Activated naive CD4-positive, alpha-beta T cell treated with anti-CD3 and anti-CD28 coated beads for 36 hours (primary cell): ENCODE measurements at regions not wholly inside any gene's neighbourhood (a gene's known extent, or its start where the extent isn't known, plus 50 kb on each side); places are given as distances from the start of the nearest gene placed in this dataset.

Source experiments
- CTCF ChIA-PET: fragments of 350-600 bp; sonication (Branson Sonifier 250); formaldehyde crosslinking; loops from one replicate; lab custom pipeline; 2021; ENCODE audit warnings: antibody characterized with exemption; lab: Charles Lee
- DNase-seq: peaks from one replicate; pipeline ENCODE4 v3.0.0-alpha.2; 2020
- H3K27ac Mint-ChIP-seq: one replicate; pipeline ENCODE4 v1.8.0; 2021; ENCODE audit warnings: mild to moderate bottlenecking, mixed read lengths
- H3K27me3 Mint-ChIP-seq: one replicate; pipeline ENCODE4 v1.8.0; 2021; ENCODE audit warnings: low read depth, mixed read lengths
- H3K36me3 Mint-ChIP-seq: one replicate; pipeline ENCODE4 v1.8.0; 2021; ENCODE audit warnings: low read depth, mixed read lengths
- H3K4me1 Mint-ChIP-seq: one replicate; pipeline ENCODE4 v1.8.0; 2021; ENCODE audit warnings: low read depth, mixed read lengths
- H3K4me3 Mint-ChIP-seq: one replicate; pipeline ENCODE4 v1.8.0; 2021; ENCODE audit warnings: mild to moderate bottlenecking, moderate library complexity, mixed read lengths
- H3K9me3 Mint-ChIP-seq: one replicate; pipeline ENCODE4 v1.8.0; 2021; ENCODE audit warnings: mixed read lengths
- intact Hi-C: fragments of 100-400 bp; cut with micrococcal nuclease; formaldehyde crosslinking; loops from one replicate; pipeline ENCODE4 v1.15.1; 2023

GRCh38 chr2:184520441-184520840, 77.9 kb upstream of the ZNF804A start:
- no peak overlapping the region for H3K4me3 Mint-ChIP-seq
- no peaks in the 10 kb centered on the region for H3K27me3 Mint-ChIP-seq
- intact Hi-C loops: no loop called here
- peaks cover 3% of the 10 kb centered on the region for H3K9me3 Mint-ChIP-seq
- CTCF ChIA-PET: no interaction called here
- no peak for DNase-seq
- H3K36me3 Mint-ChIP-seq: no peaks in the 10 kb centered on the region
- no peak overlapping the region for H3K27ac Mint-ChIP-seq
- H3K4me1 Mint-ChIP-seq: no peaks in the 10 kb centered on the region

GRCh38 chr2:184523732-184524131, 74.6 kb upstream of the ZNF804A start:
- Mint-ChIP-seq H3K27me3 (no peaks in the 10 kb centered on the region), H3K9me3 (peaks cover 15% of the 10 kb centered on the region), H3K36me3 (no peaks in the 10 kb centered on the region), H3K4me1 (no peaks in the 10 kb centered on the region), H3K4me3 (no peak overlapping the region), H3K27ac (no peak overlapping the region)
- intact Hi-C loops: no loop called here
- CTCF ChIA-PET: interaction anchor here (0.7 kb wide), 1 partner anchor 38 kb away, joined by 4 read pairs; no protein-coding TSS in a partner anchor
- DNase-seq: no peak

GRCh38 chr2:184524551-184525382, 73.6 kb upstream of the ZNF804A start:
- Mint-ChIP-seq H3K4me3 (no peak overlapping the region), H3K27me3 (no peaks in the 10 kb centered on the region), H3K4me1 (no peaks in the 10 kb centered on the region), H3K36me3 (no peaks in the 10 kb centered on the region), H3K27ac (no peak overlapping the region), H3K9me3 (peaks cover 18% of the 10 kb centered on the region)
- CTCF ChIA-PET: no interaction called here
- no peak for DNase-seq
- intact Hi-C loops: no loop called here

- DNase-seq: no peak
- CTCF ChIA-PET: no interaction called here
- intact Hi-C loops: no loop called here
- Mint-ChIP-seq H3K27me3 (no peaks in the 10 kb centered on the region), H3K9me3 (peaks cover 20% of the 10 kb centered on the region), H3K27ac (no peak overlapping the region), H3K4me1 (no peaks in the 10 kb centered on the region), H3K36me3 (no peaks in the 10 kb centered on the region), H3K4me3 (no peak overlapping the region)
These were observed 71.3 kb upstream of the ZNF804A start for GRCh38 chr2:184527058-184527457.

GRCh38 chr2:184528119-184528518, 70.2 kb upstream of the ZNF804A start:
- CTCF ChIA-PET: no interaction called here
- Mint-ChIP-seq H3K4me3 (no peak overlapping the region), H3K27ac (no peak overlapping the region), H3K27me3 (no peaks in the 10 kb centered on the region), H3K9me3 (peaks cover 20% of the 10 kb centered on the region), H3K36me3 (no peaks in the 10 kb centered on the region), H3K4me1 (no peaks in the 10 kb centered on the region)
- no peak for DNase-seq
- intact Hi-C loops: no loop called here

- Mint-ChIP-seq H3K4me1 (no peaks in the 10 kb centered on the region), H3K36me3 (no peaks in the 10 kb centered on the region), H3K27me3 (no peaks in the 10 kb centered on the region), H3K9me3 (peaks cover 19% of the 10 kb centered on the region), H3K4me3 (no peak overlapping the region), H3K27ac (no peak overlapping the region)
- intact Hi-C loops: no loop called here
- DNase-seq: no peak
- CTCF ChIA-PET: no interaction called here
These were observed 68.1 kb upstream of the ZNF804A start for GRCh38 chr2:184530239-184530638.

- Mint-ChIP-seq H3K36me3 (no peaks in the 10 kb centered on the region), H3K4me3 (no peak overlapping the region), H3K4me1 (no peaks in the 10 kb centered on the region), H3K27me3 (no peaks in the 10 kb centered on the region), H3K9me3 (peaks cover 18% of the 10 kb centered on the region), H3K27ac (no peak overlapping the region)
- CTCF ChIA-PET: no interaction called here
- DNase-seq: no peak
- intact Hi-C loops: no loop called here
These were observed 67.4 kb upstream of the ZNF804A start for GRCh38 chr2:184530959-184531358.

GRCh38 chr2:184532551-184532950, 65.8 kb upstream of the ZNF804A start:
- CTCF ChIA-PET: no interaction called here
- H3K27me3 Mint-ChIP-seq: no peaks in the 10 kb centered on the region
- H3K4me3 Mint-ChIP-seq: no peak overlapping the region
- DNase-seq: no peak
- intact Hi-C loops: no loop called here
- no peaks in the 10 kb centered on the region for H3K36me3 Mint-ChIP-seq
- no peak overlapping the region for H3K27ac Mint-ChIP-seq
- H3K9me3 Mint-ChIP-seq: peaks cover 17% of the 10 kb centered on the region
- H3K4me1 Mint-ChIP-seq: no peaks in the 10 kb centered on the region

- Mint-ChIP-seq H3K27me3 (no peaks in the 10 kb centered on the region), H3K9me3 (peaks cover 2% of the 10 kb centered on the region), H3K27ac (no peak overlapping the region), H3K4me1 (no peaks in the 10 kb centered on the region), H3K4me3 (no peak overlapping the region), H3K36me3 (no peaks in the 10 kb centered on the region)
- intact Hi-C loops: no loop called here
- CTCF ChIA-PET: no interaction called here
- DNase-seq: no peak
These were observed 63.3 kb upstream of the ZNF804A start for GRCh38 chr2:184534986-184535385.

- H3K4me1 Mint-ChIP-seq: no peaks in the 10 kb centered on the region
- no peak for DNase-seq
- no peaks in the 10 kb centered on the region for H3K27me3 Mint-ChIP-seq
- no peak overlapping the region for H3K4me3 Mint-ChIP-seq
- intact Hi-C loops: no loop called here
- CTCF ChIA-PET: no interaction called here
- no peaks in the 10 kb centered on the region for H3K36me3 Mint-ChIP-seq
- no peak overlapping the region for H3K27ac Mint-ChIP-seq
- H3K9me3 Mint-ChIP-seq: no peaks in the 10 kb centered on the region
These were observed 58.0 kb upstream of the ZNF804A start for GRCh38 chr2:184540246-184540789.

GRCh38 chr2:184541591-184541990, 56.7 kb upstream of the ZNF804A start:
- CTCF ChIA-PET: no interaction called here
- no peak overlapping the region for H3K27ac Mint-ChIP-seq
- H3K9me3 Mint-ChIP-seq: peaks cover 2% of the 10 kb centered on the region
- no peaks in the 10 kb centered on the region for H3K4me1 Mint-ChIP-seq
- no peaks in the 10 kb centered on the region for H3K36me3 Mint-ChIP-seq
- no peak overlapping the region for H3K4me3 Mint-ChIP-seq
- intact Hi-C loops: no loop called here
- no peaks in the 10 kb centered on the region for H3K27me3 Mint-ChIP-seq
- DNase-seq: no peak

GRCh38 chr2:184543832-184544231, 54.5 kb upstream of the ZNF804A start:
- intact Hi-C loops: no loop called here
- no peak for DNase-seq
- Mint-ChIP-seq H3K36me3 (no peaks in the 10 kb centered on the region), H3K27me3 (no peaks in the 10 kb centered on the region), H3K4me1 (no peaks in the 10 kb centered on the region), H3K4me3 (no peak overlapping the region), H3K9me3 (peaks cover 4% of the 10 kb centered on the region), H3K27ac (no peak overlapping the region)
- CTCF ChIA-PET: no interaction called here
